MM.1S (cell line): ENCODE measurements at regions not wholly inside any gene's neighbourhood (a gene's known extent, or its start where the extent isn't known, plus 50 kb on each side); places are given as distances from the start of the nearest gene placed in this dataset.

Source experiments
- EZH2 ChIP-seq: fragments of 300-600 bp; sonication (generic); optimal IDR thresholded peaks from 2 replicates; pipeline ENCODE3; 2017; ENCODE audit warnings: low read depth, mild to moderate bottlenecking, antibody characterized with exemption, low read length, mixed read lengths
- TF ChIP-seq, protein P1 (sequence below): fragments of 300-600 bp; sonication (generic); IDR thresholded peaks from 2 replicates; pipeline ENCODE4 v1.5.1; 2016; ENCODE audit warnings: antibody characterized with exemption, low read length, mixed read lengths

DNA sequence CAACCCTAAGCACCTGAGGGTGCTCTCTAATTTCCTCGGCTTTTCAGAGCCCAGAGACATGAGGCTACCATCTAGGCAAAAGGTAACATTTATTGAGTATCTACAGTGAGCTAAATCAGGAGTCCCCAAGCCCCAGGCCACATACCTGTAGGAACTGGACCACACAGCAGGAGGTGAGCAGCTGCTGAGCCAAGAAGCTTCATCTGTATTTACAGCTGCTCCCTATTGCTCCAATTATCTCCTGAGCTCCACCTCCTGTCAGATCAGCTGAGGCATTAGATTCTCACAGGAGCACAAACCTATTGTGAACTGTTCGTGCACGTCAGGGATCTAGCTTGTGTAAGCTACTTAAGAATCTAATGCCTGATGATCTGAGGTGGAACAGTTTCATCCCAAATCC lies 70.2 kb downstream of the RND3 start:
- TF ChIP-seq, protein P1, sequence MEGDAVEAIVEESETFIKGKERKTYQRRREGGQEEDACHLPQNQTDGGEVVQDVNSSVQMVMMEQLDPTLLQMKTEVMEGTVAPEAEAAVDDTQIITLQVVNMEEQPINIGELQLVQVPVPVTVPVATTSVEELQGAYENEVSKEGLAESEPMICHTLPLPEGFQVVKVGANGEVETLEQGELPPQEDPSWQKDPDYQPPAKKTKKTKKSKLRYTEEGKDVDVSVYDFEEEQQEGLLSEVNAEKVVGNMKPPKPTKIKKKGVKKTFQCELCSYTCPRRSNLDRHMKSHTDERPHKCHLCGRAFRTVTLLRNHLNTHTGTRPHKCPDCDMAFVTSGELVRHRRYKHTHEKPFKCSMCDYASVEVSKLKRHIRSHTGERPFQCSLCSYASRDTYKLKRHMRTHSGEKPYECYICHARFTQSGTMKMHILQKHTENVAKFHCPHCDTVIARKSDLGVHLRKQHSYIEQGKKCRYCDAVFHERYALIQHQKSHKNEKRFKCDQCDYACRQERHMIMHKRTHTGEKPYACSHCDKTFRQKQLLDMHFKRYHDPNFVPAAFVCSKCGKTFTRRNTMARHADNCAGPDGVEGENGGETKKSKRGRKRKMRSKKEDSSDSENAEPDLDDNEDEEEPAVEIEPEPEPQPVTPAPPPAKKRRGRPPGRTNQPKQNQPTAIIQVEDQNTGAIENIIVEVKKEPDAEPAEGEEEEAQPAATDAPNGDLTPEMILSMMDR: no peak
- no peak for TF ChIP-seq EZH2
